Astrocyte (in vitro differentiated cells and primary cell): ENCODE measurements at regions not wholly inside any gene's neighbourhood (a gene's known extent, or its start where the extent isn't known, plus 50 kb on each side); places are given as distances from the start of the nearest gene placed in this dataset.
A peak's percentile ranks its signal among the peaks of the same experiment; 100 is the strongest.

Source experiments
- DNase-seq: peaks from one replicate; pipeline ENCODE4 v3.0.0-alpha.2; 2010; ENCODE audit warnings: low read depth
- FAIRE-seq: peaks from 2 replicates; lab custom pipeline; 2011; peaks lifted over from hg19 to GRCh38; lab: Jason Lieb, UNC
- H2AFZ ChIP-seq: 2 replicates; pipeline ENCODE4 v1.6.0; 2012; ENCODE audit warnings: low read depth, low read length, inconsistent platforms
- H3K27ac ChIP-seq: 2 replicates; pipeline ENCODE4 v1.5.1; 2011; ENCODE audit warnings: low read depth, low read length, inconsistent platforms
- H3K27me3 ChIP-seq: 2 replicates; pipeline ENCODE4 v1.6.0; 2011; ENCODE audit warnings: low read length, inconsistent platforms; ENCODE audit not compliant: insufficient read depth
- H3K36me3 ChIP-seq: 2 replicates; pipeline ENCODE4 v1.5.1; 2011; ENCODE audit warnings: low read length, inconsistent platforms; ENCODE audit not compliant: insufficient read depth
- H3K4me1 ChIP-seq: 2 replicates; pipeline ENCODE4 v1.5.1; 2011; ENCODE audit warnings: low read length, inconsistent platforms; ENCODE audit not compliant: insufficient read depth
- H3K4me2 ChIP-seq: 2 replicates; pipeline ENCODE4 v1.6.0; 2012; ENCODE audit warnings: low read length, inconsistent platforms
- H3K4me3 ChIP-seq: 2 replicates; pipeline ENCODE4 v1.5.1; 2011; ENCODE audit warnings: low read depth, mild to moderate bottlenecking, low read length, inconsistent platforms; ENCODE audit not compliant: insufficient read depth
- H3K79me2 ChIP-seq: 2 replicates; pipeline ENCODE4 v1.6.0; 2012; ENCODE audit warnings: mild to moderate bottlenecking, low read length, inconsistent platforms; ENCODE audit not compliant: insufficient read depth
- H3K9ac ChIP-seq: 2 replicates; pipeline ENCODE4 v1.6.0; 2012; ENCODE audit warnings: mild to moderate bottlenecking, low read length, inconsistent platforms
- H3K9me3 ChIP-seq: 2 replicates; pipeline ENCODE4 v1.5.1; 2012; ENCODE audit warnings: low read depth, mild to moderate bottlenecking, low read length, inconsistent platforms; ENCODE audit not compliant: insufficient read depth
- H4K20me1 ChIP-seq: 2 replicates; pipeline ENCODE4 v1.6.0; 2012; ENCODE audit warnings: low read length, inconsistent platforms; ENCODE audit not compliant: insufficient read depth
- H3K27ac Mint-ChIP-seq: one replicate; pipeline ENCODE4 v1.8.0; 2021; ENCODE audit warnings: mild to moderate bottlenecking, mixed read lengths; ENCODE audit not compliant: unreplicated experiment
- H3K27me3 Mint-ChIP-seq: one replicate; pipeline ENCODE4 v1.8.0; 2021; ENCODE audit warnings: low read depth, mixed read lengths; ENCODE audit not compliant: unreplicated experiment
- H3K36me3 Mint-ChIP-seq: one replicate; pipeline ENCODE4 v1.8.0; 2021; ENCODE audit warnings: low read depth, mixed read lengths; ENCODE audit not compliant: unreplicated experiment
- H3K4me1 Mint-ChIP-seq: one replicate; pipeline ENCODE4 v1.8.0; 2021; ENCODE audit warnings: low read depth, mixed read lengths; ENCODE audit not compliant: unreplicated experiment
- H3K4me3 Mint-ChIP-seq: one replicate; pipeline ENCODE4 v1.8.0; 2021; ENCODE audit warnings: mild to moderate bottlenecking, moderate library complexity, mixed read lengths; ENCODE audit not compliant: unreplicated experiment
- H3K9me3 Mint-ChIP-seq: one replicate; pipeline ENCODE4 v1.8.0; 2021; ENCODE audit warnings: mild to moderate bottlenecking, mixed read lengths; ENCODE audit not compliant: unreplicated experiment
- CTCF ChIP-seq: IDR thresholded peaks from 2 replicates; pipeline ENCODE4 v1.5.1; 2011; ENCODE audit warnings: low read depth, mild to moderate bottlenecking, inconsistent platforms, low read length, moderate library complexity; ENCODE audit not compliant: insufficient read depth
- EZH2 ChIP-seq: IDR thresholded peaks from 2 replicates; pipeline ENCODE4 v1.6.1; 2012; ENCODE audit warnings: mild to moderate bottlenecking, low read length, inconsistent platforms; ENCODE audit not compliant: insufficient read depth

DNA sequence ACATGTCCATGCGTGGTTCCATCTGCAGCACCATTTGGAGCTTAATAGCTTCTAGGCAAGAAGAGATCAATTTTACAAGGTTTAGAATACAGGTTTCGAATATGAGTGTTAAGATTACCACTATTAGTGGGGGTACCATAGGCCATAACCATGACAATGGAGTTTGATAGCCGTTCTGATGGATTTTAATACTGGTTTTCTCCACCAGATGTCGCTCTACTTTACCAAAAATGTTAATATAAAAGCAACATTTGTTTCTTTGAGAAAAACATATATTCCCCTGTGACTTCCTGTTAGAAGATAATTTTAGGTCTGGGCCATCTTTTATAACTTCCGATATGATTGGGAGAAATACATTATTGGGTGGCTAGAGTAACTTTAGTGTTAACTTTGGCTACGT is 499.7 kb upstream of the POU3F4 start:
- no peaks in the 10 kb centered on the region for H3K9me3 ChIP-seq
- FAIRE-seq, result peak; percentile 76
- H3K4me3 Mint-ChIP-seq, result no peak overlapping the region

GRCh38 chrX:83019258-83019657 is 488.8 kb upstream of the POU3F4 start:
- Mint-ChIP-seq H3K9me3 (no peaks in the 10 kb centered on the region), H3K27ac (no peak overlapping the region), H3K36me3 (no peaks in the 10 kb centered on the region), H3K27me3 (no peaks in the 10 kb centered on the region), H3K4me1 (peaks cover 7% of the 10 kb centered on the region), H3K4me3 (no peak overlapping the region)
- Histone ChIP-seq H3K79me2 (no peaks in the 10 kb centered on the region), H3K36me3 (no peaks in the 10 kb centered on the region), H2AFZ (no peak overlapping the region), H3K9ac (no peak overlapping the region), H3K4me2 (no peak overlapping the region), H4K20me1 (no peaks in the 10 kb centered on the region), H3K4me3 (no peak overlapping the region), H3K9me3 (no peaks in the 10 kb centered on the region), H3K4me1 (no peaks in the 10 kb centered on the region), H3K27ac (no peak overlapping the region), H3K27me3 (no peaks in the 10 kb centered on the region)
- DNase-seq, result no peak
- no peak for TF ChIP-seq EZH2
- no peak for TF ChIP-seq CTCF
- FAIRE-seq, result no peak

More for the DNA sequence above, 499.7 kb upstream of the POU3F4 start:
- no peaks in the 10 kb centered on the region for H3K27me3 Mint-ChIP-seq
- Histone ChIP-seq H3K79me2 (no peaks in the 10 kb centered on the region), H3K9ac (no peak overlapping the region), H3K27ac (no peak overlapping the region), H3K4me2 (no peak overlapping the region), H3K27me3 (no peaks in the 10 kb centered on the region), H3K4me1 (no peaks in the 10 kb centered on the region), H3K4me3 (no peak overlapping the region), H3K36me3 (no peaks in the 10 kb centered on the region), H4K20me1 (no peaks in the 10 kb centered on the region), H2AFZ (no peak overlapping the region)
- DNase-seq, result no peak
- H3K27ac Mint-ChIP-seq, result no peak overlapping the region
- TF ChIP-seq CTCF (peak; percentile 5), EZH2 (no peak)
- no peaks in the 10 kb centered on the region for H3K4me1 Mint-ChIP-seq
- no peaks in the 10 kb centered on the region for H3K9me3 Mint-ChIP-seq
- H3K36me3 Mint-ChIP-seq, result no peaks in the 10 kb centered on the region

GRCh38 chrX:83022020-83022419 is 486.1 kb upstream of the POU3F4 start:
- H3K4me1 Mint-ChIP-seq, result peaks cover 7% of the 10 kb centered on the region
- Histone ChIP-seq H3K9ac (no peak overlapping the region), H4K20me1 (no peaks in the 10 kb centered on the region), H3K4me2 (no peak overlapping the region), H3K27ac (no peak overlapping the region), H3K27me3 (no peaks in the 10 kb centered on the region), H3K4me1 (no peaks in the 10 kb centered on the region), H3K79me2 (no peaks in the 10 kb centered on the region), H3K9me3 (no peaks in the 10 kb centered on the region), H3K4me3 (no peak overlapping the region), H3K36me3 (no peaks in the 10 kb centered on the region), H2AFZ (no peak overlapping the region)
- no peaks in the 10 kb centered on the region for H3K9me3 Mint-ChIP-seq
- no peak for DNase-seq
- H3K27me3 Mint-ChIP-seq, result no peaks in the 10 kb centered on the region
- FAIRE-seq, result no peak
- no peak overlapping the region for H3K4me3 Mint-ChIP-seq
- no peaks in the 10 kb centered on the region for H3K36me3 Mint-ChIP-seq
- no peak for TF ChIP-seq EZH2
- no peak for TF ChIP-seq CTCF
- no peak overlapping the region for H3K27ac Mint-ChIP-seq
